HepG2 (cell line): ENCODE measurements at regions not wholly inside any gene's neighbourhood (a gene's known extent, or its start where the extent isn't known, plus 50 kb on each side); places are given as distances from the start of the nearest gene placed in this dataset.

Experiments used
- ATAC-seq: fragments of 200-7000 bp; cut with Tn5 transposase; 3 replicates; pipeline ENCODE4 v1.9.1; 2020; ENCODE audit warnings: mild to moderate bottlenecking, moderate library complexity
- BruUV-seq: library from RNA; stranded (reverse); fragments of 400-500 nt; replicated peaks from 2 replicates; lab custom pipeline; 2021; lab: Mats Ljungman, UMichigan
- CTCF ChIA-PET: fragments of 300-600 bp; formaldehyde crosslinking; extraction: SDS; loops from one replicate; lab custom pipeline; 2021; ENCODE audit warnings: low total read pairs, inconsistent platforms, low intra/inter-chr PET ratio; lab: Yijun Ruan, JAX
- POLR2A ChIA-PET: fragments of 350-600 bp; sonication (Branson Sonifier 250); formaldehyde crosslinking; loops from one replicate; lab custom pipeline; 2020; ENCODE audit warnings: antibody characterized with exemption, inconsistent platforms; lab: Yijun Ruan, JAX
- DNase-seq: peaks from one replicate; pipeline ENCODE4 v3.0.0-alpha.2; 2015; ENCODE audit warnings: low spot score
- FAIRE-seq: peaks from 3 replicates; lab custom pipeline; 2011; peaks lifted over from hg19 to GRCh38; lab: Jason Lieb, UNC
- H2AFZ ChIP-seq: one replicate; pipeline ENCODE4 v1.6.1; 2011; ENCODE audit warnings: low read length, inconsistent platforms
- H3K27ac ChIP-seq: fragments of 300-600 bp; 3 replicates; pipeline ENCODE4 v1.8.0; 2011; ENCODE audit warnings: mixed run types, mild to moderate bottlenecking, mixed read lengths, low read length, inconsistent platforms; ENCODE audit not compliant: insufficient read depth; ENCODE audit errors: extremely low read length
- H3K27me3 ChIP-seq, 2 experiments: fragments of 200-600 bp in 1 of 2; 2 replicates in 1 of 2; 3 replicates in 1 of 2; pipeline versions ENCODE4 v1.6.0 to v1.8.0; 2011; ENCODE audit warnings: low read length in 2 of 2, mild to moderate bottlenecking in 2 of 2, moderate library complexity in 2 of 2, inconsistent platforms in 1 of 2; ENCODE audit not compliant: insufficient read depth in 2 of 2, control insufficient read depth in 1 of 2
- H3K36me3 ChIP-seq, 2 experiments: fragments of 200-600 bp in 1 of 2; replicated peaks in 1 of 2; 2 replicates in 1 of 2; 3 replicates in 1 of 2; pipeline versions ENCODE4 v1.5.1 to v1.8.0; 2011; ENCODE audit warnings: low read length in 2 of 2, inconsistent platforms in 1 of 2; ENCODE audit not compliant: insufficient read depth in 2 of 2, control insufficient read depth in 1 of 2
- H3K4me1 ChIP-seq: 2 replicates; pipeline ENCODE4 v1.5.1; 2012; ENCODE audit warnings: low read length, inconsistent platforms; ENCODE audit not compliant: insufficient read depth
- H3K4me2 ChIP-seq: 2 replicates; pipeline ENCODE4 v1.6.0; 2011; ENCODE audit warnings: low read depth, low read length, inconsistent platforms
- H3K4me3 ChIP-seq, 3 experiments: fragments of 200-600 bp in 1 of 3; sonication (generic), shearing (Covaris generic) in 1 of 3; replicated peaks in 1 of 3; 2 replicates each; pipeline ENCODE4 v1.5.1; 2011 to 2016; ENCODE audit warnings: low read length in 3 of 3, inconsistent platforms in 2 of 3, low read depth in 2 of 3, mild to moderate bottlenecking in 2 of 3, control low read depth in 1 of 3, mixed read lengths in 1 of 3; ENCODE audit not compliant: insufficient read depth in 1 of 3
- H3K79me2 ChIP-seq: one replicate; pipeline ENCODE4 v1.6.1; 2011; ENCODE audit warnings: low read length, inconsistent platforms; ENCODE audit not compliant: insufficient read depth
- H3K9ac ChIP-seq: 2 replicates; pipeline ENCODE4 v1.6.0; 2011; ENCODE audit warnings: mild to moderate bottlenecking, low read depth, low read length, inconsistent platforms; ENCODE audit not compliant: insufficient read depth
- H3K9me3 ChIP-seq: 2 replicates; pipeline ENCODE4 v1.5.1; 2012; ENCODE audit warnings: mild to moderate bottlenecking, low read length
- H4K20me1 ChIP-seq: 2 replicates; pipeline ENCODE4 v1.6.0; 2011; ENCODE audit warnings: inconsistent platforms, mild to moderate bottlenecking, low read length, moderate library complexity; ENCODE audit not compliant: insufficient read depth
- HNRNPLL ChIP-seq: fragments of 200-400 bp; formaldehyde crosslinking; IDR thresholded peaks from 2 replicates; pipeline ENCODE4 v1.6.1; 2017; ENCODE audit warnings: mild to moderate bottlenecking, low read depth, low read length; ENCODE audit not compliant: poor library complexity, severe bottlenecking
- PRPF4 ChIP-seq: fragments of 200-400 bp; formaldehyde crosslinking; IDR thresholded peaks from 2 replicates; pipeline ENCODE4 v1.6.1; 2016; ENCODE audit warnings: low read length, low read depth; ENCODE audit not compliant: poor library complexity, severe bottlenecking
- RBAK ChIP-seq: sonication (generic); formaldehyde crosslinking; IDR thresholded peaks from 2 replicates; pipeline ENCODE4 v1.5.1; 2020; ENCODE audit warnings: mild to moderate bottlenecking, missing genetic modification reagents
- SYNCRIP ChIP-seq: fragments of 200-400 bp; formaldehyde crosslinking; IDR thresholded peaks from 2 replicates; pipeline ENCODE4 v1.6.1; 2018; ENCODE audit warnings: mild to moderate bottlenecking, low read depth, low read length; ENCODE audit not compliant: insufficient read depth
- TAF15 ChIP-seq: fragments of 200-400 bp; formaldehyde crosslinking; IDR thresholded peaks from one replicate; pipeline ENCODE4 v1.6.1; 2018; ENCODE audit warnings: mild to moderate bottlenecking, low read depth, low read length; ENCODE audit not compliant: poor library complexity, severe bottlenecking
- TERF1 ChIP-seq: sonication (generic); formaldehyde crosslinking; IDR thresholded peaks from 2 replicates; pipeline ENCODE4 v1.8.0; 2022; ENCODE audit warnings: mild to moderate bottlenecking, missing genetic modification reagents, moderate library complexity
- ZBTB34 ChIP-seq: sonication (generic); formaldehyde crosslinking; IDR thresholded peaks from 2 replicates; pipeline ENCODE4 v1.8.0; 2022; ENCODE audit warnings: mild to moderate bottlenecking, missing genetic modification reagents
- ZBTB7B ChIP-seq: sonication (generic); formaldehyde crosslinking; IDR thresholded peaks from 2 replicates; pipeline ENCODE4 v1.4.0; 2020; ENCODE audit warnings: missing genetic modification reagents
- ZNF496 ChIP-seq: sonication (generic); formaldehyde crosslinking; IDR thresholded peaks from 2 replicates; pipeline ENCODE4 v1.8.1; 2023; ENCODE audit warnings: mild to moderate bottlenecking, moderate library complexity, missing genetic modification reagents; ENCODE audit not compliant: insufficient replicate concordance
- ZSCAN21 ChIP-seq: sonication (generic); formaldehyde crosslinking; IDR thresholded peaks from 2 replicates; pipeline ENCODE4 v1.8.0; 2022; ENCODE audit warnings: mild to moderate bottlenecking, missing genetic modification reagents, moderate library complexity, borderline replicate concordance
- WGBS: methylation state at CpG from one replicate; pipeline ENCODE4 v1.1.6; 2017; ENCODE audit warnings: low lambda C conversion rate; 5-methylcytosine and 5-hydroxymethylcytosine counted together
- in situ Hi-C: cut with HindIII; loops from 2 replicates; pipeline ENCODE4 v1.10.0; 2017; ENCODE audit warnings: low pct_unique_long_range_greater_than_20kb; ENCODE audit not compliant: extremely low pct_ligation_motif_present
- intact Hi-C: fragments of 100-400 bp; cut with micrococcal nuclease; formaldehyde crosslinking; loops from one replicate; pipeline ENCODE4 v1.10.0; 2022; ENCODE audit not compliant: unreplicated experiment
- TF ChIP-seq, protein P1 (sequence below): sonication (generic); formaldehyde crosslinking; IDR thresholded peaks from 2 replicates; pipeline ENCODE4 v1.9.0; 2021; ENCODE audit warnings: missing genetic modification reagents, mild to moderate bottlenecking, borderline replicate concordance

DNA sequence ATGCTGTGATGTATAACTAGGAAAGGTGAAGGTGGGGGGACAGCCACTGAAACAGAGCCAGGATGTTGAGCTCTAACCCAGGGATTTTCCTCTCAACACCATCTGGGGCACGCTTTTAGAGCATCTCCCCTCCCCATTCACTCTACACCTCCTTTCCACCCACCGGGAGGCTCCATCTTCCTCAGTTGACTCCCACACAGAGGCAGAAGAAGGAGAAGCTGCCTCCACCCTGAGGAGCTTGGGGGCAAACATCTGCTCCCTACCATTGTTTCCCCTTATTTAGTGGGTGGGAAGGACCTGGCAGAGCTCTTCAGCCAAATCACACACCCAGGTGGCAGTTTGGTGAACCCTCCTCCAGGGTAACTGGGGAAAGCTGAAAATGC, 50.0 kb upstream of the ADA2 start:
- peaks cover 9% of the 10 kb centered on the region for H3K4me1 ChIP-seq
- no peaks in the 10 kb centered on the region for H3K36me3 ChIP-seq
- H3K9me3 ChIP-seq = no peaks in the 10 kb centered on the region
- no peak overlapping the region for H3K4me2 ChIP-seq
- DNase-seq (no peak), FAIRE-seq (no peak), ATAC-seq (no peak)
- no peak overlapping the region for H3K4me3 ChIP-seq
- H2AFZ ChIP-seq = no peak overlapping the region
- ChIA-PET CTCF (no interaction called here), POLR2A (no interaction called here)
- no peaks in the 10 kb centered on the region for H4K20me1 ChIP-seq
- 0 out of 5 replicates have a peak, but pooled peaks cover 0 to 2% of the 10 kb centered on the region in 2 experiments for H3K27me3 ChIP-seq
- no TSS peak for BruUV-seq
- no peak overlapping the region for H3K9ac ChIP-seq
- no peaks in the 10 kb centered on the region for H3K79me2 ChIP-seq
- in situ Hi-C loops = no loop called here
- TF ChIP-seq TAF15 = no peak
- no peak for TF ChIP-seq ZNF496 (CRISPR knock-in tag)
- TF ChIP-seq HNRNPLL = no peak
- TF ChIP-seq ZBTB7B (CRISPR knock-in tag) = no peak
- TF ChIP-seq, protein P1, sequence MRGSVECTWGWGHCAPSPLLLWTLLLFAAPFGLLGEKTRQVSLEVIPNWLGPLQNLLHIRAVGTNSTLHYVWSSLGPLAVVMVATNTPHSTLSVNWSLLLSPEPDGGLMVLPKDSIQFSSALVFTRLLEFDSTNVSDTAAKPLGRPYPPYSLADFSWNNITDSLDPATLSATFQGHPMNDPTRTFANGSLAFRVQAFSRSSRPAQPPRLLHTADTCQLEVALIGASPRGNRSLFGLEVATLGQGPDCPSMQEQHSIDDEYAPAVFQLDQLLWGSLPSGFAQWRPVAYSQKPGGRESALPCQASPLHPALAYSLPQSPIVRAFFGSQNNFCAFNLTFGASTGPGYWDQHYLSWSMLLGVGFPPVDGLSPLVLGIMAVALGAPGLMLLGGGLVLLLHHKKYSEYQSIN = no peak
- TF ChIP-seq ZSCAN21 (CRISPR knock-in tag) = no peak
- no peak for TF ChIP-seq RBAK
- no peak for TF ChIP-seq TERF1 (CRISPR knock-in tag)
- TF ChIP-seq ZBTB34 (CRISPR knock-in tag) = no peak
- TF ChIP-seq PRPF4 = no peak
- no peak for TF ChIP-seq SYNCRIP
- TF ChIP-seq, all 625 proteins: peak for 0
- intact Hi-C loops = no loop called here
- no peak overlapping the region for H3K27ac ChIP-seq
- 27% methylated on average over 2 of the region's 2 CpGs for WGBS
